ENCODE measurements at regions not wholly inside any gene's neighbourhood (a gene's known extent, or its start where the extent isn't known, plus 50 kb on each side); places are given as distances from the start of the nearest gene placed in this dataset.
A peak's percentile ranks its signal among the peaks of the same experiment; 100 is the strongest.
"Not testable (repeated sequence)": the region's sequence is repeated elsewhere in the genome, so short reads cannot be mapped to it uniquely, and the experiment has no call there.

GRCh38 chr10:47609311-47609710 is 85.9 kb upstream of the AGAP9 start:
- H3K9me3 ChIP-seq; H3K9me2 ChIP-seq; H4K20me1 ChIP-seq (ENCODE audit: insufficient read depth); H3K27me3 ChIP-seq (ENCODE audit: insufficient read depth); H3K4me1 ChIP-seq (ENCODE audit: control insufficient read depth in 1 of 2, insufficient read depth in 2 of 2, low read depth in 1 of 2, low read length in 1 of 2); DNase-seq; POLR2A ChIA-PET; CTCF ChIA-PET; H3K79me2 ChIP-seq (ENCODE audit: insufficient read depth); H3F3A ChIP-seq (replicated peaks; ENCODE audit: insufficient read depth); H2AFZ ChIP-seq (ENCODE audit: low read depth); H3K27ac ChIP-seq (ENCODE audit: low read depth in 2 of 2, low read length in 1 of 2); H3K4me3 ChIP-seq (ENCODE audit: low read depth in 2 of 2, low read length in 1 of 2); H3K9ac ChIP-seq; H3K36me3 ChIP-seq (replicated peaks in 1 of 2; ENCODE audit: control insufficient read depth in 1 of 2, insufficient read depth in 2 of 2, low read length in 1 of 2); H3K4me2 ChIP-seq: not testable (repeated sequence)
- WGBS (ENCODE audit: low lambda C conversion rate) = 36% methylated on average over 1 of the region's 3 CpGs

GRCh38 chr10:47605791-47606773 is 82.6 kb upstream of the AGAP9 start:
- H3K79me2 ChIP-seq (ENCODE audit: insufficient read depth); H3K9ac ChIP-seq; H3K4me2 ChIP-seq; POLR2A ChIA-PET; H3K27me3 ChIP-seq (ENCODE audit: insufficient read depth); H2AFZ ChIP-seq (ENCODE audit: low read depth); H4K20me1 ChIP-seq (ENCODE audit: insufficient read depth); H3K27ac ChIP-seq (ENCODE audit: low read depth in 2 of 2, low read length in 1 of 2); DNase-seq; H3K4me3 ChIP-seq (ENCODE audit: low read depth in 2 of 2, low read length in 1 of 2); H3K9me2 ChIP-seq; CTCF ChIA-PET; H3K4me1 ChIP-seq (ENCODE audit: control insufficient read depth in 1 of 2, insufficient read depth in 2 of 2, low read depth in 1 of 2, low read length in 1 of 2); H3F3A ChIP-seq (replicated peaks; ENCODE audit: insufficient read depth); H3K9me3 ChIP-seq; H3K36me3 ChIP-seq (replicated peaks in 1 of 2; ENCODE audit: control insufficient read depth in 1 of 2, insufficient read depth in 2 of 2, low read length in 1 of 2): not testable (repeated sequence)
- 33% methylated on average over 1 of the region's 1 CpG for WGBS (ENCODE audit: low lambda C conversion rate)

GRCh38 chr10:47600604-47601003 is 77.2 kb upstream of the AGAP9 start:
- H3K27ac ChIP-seq (ENCODE audit: low read depth in 2 of 2, low read length in 1 of 2); H3K9ac ChIP-seq; H3K36me3 ChIP-seq (replicated peaks in 1 of 2; ENCODE audit: control insufficient read depth in 1 of 2, insufficient read depth in 2 of 2, low read length in 1 of 2); H3K79me2 ChIP-seq (ENCODE audit: insufficient read depth); POLR2A ChIA-PET; DNase-seq; CTCF ChIA-PET; H3K27me3 ChIP-seq (ENCODE audit: insufficient read depth); H3K4me3 ChIP-seq (ENCODE audit: low read depth in 2 of 2, low read length in 1 of 2); H3K4me2 ChIP-seq; H4K20me1 ChIP-seq (ENCODE audit: insufficient read depth); H3F3A ChIP-seq (replicated peaks; ENCODE audit: insufficient read depth); H2AFZ ChIP-seq (ENCODE audit: low read depth); H3K9me2 ChIP-seq; H3K9me3 ChIP-seq; H3K4me1 ChIP-seq (ENCODE audit: control insufficient read depth in 1 of 2, insufficient read depth in 2 of 2, low read depth in 1 of 2, low read length in 1 of 2): not testable (repeated sequence)
- 9% methylated on average over 2 of the region's 2 CpGs for WGBS (ENCODE audit: low lambda C conversion rate)

GRCh38 chr10:47600127-47600526 is 76.7 kb upstream of the AGAP9 start:
- CTCF ChIA-PET; H3K4me1 ChIP-seq (ENCODE audit: control insufficient read depth in 1 of 2, insufficient read depth in 2 of 2, low read depth in 1 of 2, low read length in 1 of 2); H2AFZ ChIP-seq (ENCODE audit: low read depth); H3K9ac ChIP-seq; H3K27me3 ChIP-seq (ENCODE audit: insufficient read depth); H3K4me2 ChIP-seq; H3K9me2 ChIP-seq; DNase-seq; H3K79me2 ChIP-seq (ENCODE audit: insufficient read depth); H3K9me3 ChIP-seq; H3K4me3 ChIP-seq (ENCODE audit: low read depth in 2 of 2, low read length in 1 of 2); H3K27ac ChIP-seq (ENCODE audit: low read depth in 2 of 2, low read length in 1 of 2); H3F3A ChIP-seq (replicated peaks; ENCODE audit: insufficient read depth); H3K36me3 ChIP-seq (replicated peaks in 1 of 2; ENCODE audit: control insufficient read depth in 1 of 2, insufficient read depth in 2 of 2, low read length in 1 of 2); H4K20me1 ChIP-seq (ENCODE audit: insufficient read depth); POLR2A ChIA-PET: not testable (repeated sequence)
- WGBS (ENCODE audit: low lambda C conversion rate) = no CpG with 5 or more reads among the region's 15 CpGs

- H3K4me3 ChIP-seq (ENCODE audit: low read depth in 2 of 2, low read length in 1 of 2); H2AFZ ChIP-seq (ENCODE audit: low read depth); H3F3A ChIP-seq (replicated peaks; ENCODE audit: insufficient read depth); H3K4me1 ChIP-seq (ENCODE audit: control insufficient read depth in 1 of 2, insufficient read depth in 2 of 2, low read depth in 1 of 2, low read length in 1 of 2); H4K20me1 ChIP-seq (ENCODE audit: insufficient read depth); H3K27ac ChIP-seq (ENCODE audit: low read depth in 2 of 2, low read length in 1 of 2); H3K9me3 ChIP-seq; H3K9ac ChIP-seq; H3K4me2 ChIP-seq; H3K36me3 ChIP-seq (replicated peaks in 1 of 2; ENCODE audit: control insufficient read depth in 1 of 2, insufficient read depth in 2 of 2, low read length in 1 of 2); H3K9me2 ChIP-seq; POLR2A ChIA-PET; H3K27me3 ChIP-seq (ENCODE audit: insufficient read depth); CTCF ChIA-PET; H3K79me2 ChIP-seq (ENCODE audit: insufficient read depth): not testable (repeated sequence)
- 61% methylated on average over 16 of the region's 16 CpGs for WGBS (ENCODE audit: low lambda C conversion rate)
- DNase-seq = peak; percentile 0
Measured at GRCh38 chr10:47599657-47600056, 76.2 kb upstream of the AGAP9 start.

GRCh38 chr10:47593805-47594204 is 70.4 kb upstream of the AGAP9 start:
- POLR2A ChIA-PET; H3K79me2 ChIP-seq (ENCODE audit: insufficient read depth); CTCF ChIA-PET; H3K27ac ChIP-seq (ENCODE audit: low read depth in 2 of 2, low read length in 1 of 2); H3K9me3 ChIP-seq; H3F3A ChIP-seq (replicated peaks; ENCODE audit: insufficient read depth); H3K27me3 ChIP-seq (ENCODE audit: insufficient read depth); H3K36me3 ChIP-seq (replicated peaks in 1 of 2; ENCODE audit: control insufficient read depth in 1 of 2, insufficient read depth in 2 of 2, low read length in 1 of 2); H2AFZ ChIP-seq (ENCODE audit: low read depth); DNase-seq; H3K4me2 ChIP-seq; H3K9me2 ChIP-seq; H3K4me3 ChIP-seq (ENCODE audit: low read depth in 2 of 2, low read length in 1 of 2); H3K4me1 ChIP-seq (ENCODE audit: control insufficient read depth in 1 of 2, insufficient read depth in 2 of 2, low read depth in 1 of 2, low read length in 1 of 2); H3K9ac ChIP-seq; H4K20me1 ChIP-seq (ENCODE audit: insufficient read depth): not testable (repeated sequence)
- 15% methylated on average over 2 of the region's 4 CpGs for WGBS (ENCODE audit: low lambda C conversion rate)

Measured in SK-N-SH (cell line).